Esophagus muscularis mucosa (tissue), 4 donors: ENCODE measurements at regions not wholly inside any gene's neighbourhood (a gene's known extent, or its start where the extent isn't known, plus 50 kb on each side); places are given as distances from the start of the nearest gene placed in this dataset.

Experiments
- EP300 ChIP-seq: sonication (generic); formaldehyde crosslinking; IDR thresholded peaks from one replicate; pipeline ENCODE4 v1.6.1; 2017; ENCODE audit warnings: antibody characterized with exemption
- POLR2A ChIP-seq: fragments of 450-650 bp; IDR thresholded peaks from one replicate; pipeline ENCODE4 v1.6.1; 2017; ENCODE audit warnings: antibody characterized with exemption, moderate library complexity, mild to moderate bottlenecking, low read depth
- POLR2AphosphoS5 ChIP-seq, 2 donors: sonication (generic); formaldehyde crosslinking; IDR thresholded peaks; one replicate each; pipeline ENCODE4 v1.6.1; 2017; ENCODE audit warnings: antibody characterized with exemption in 2 of 2
- TF ChIP-seq, protein P1 (sequence below), 3 experiments: fragments of 200-600 bp in 2 of 3; fragments of 450-650 bp in 1 of 3; sonication (generic) in 2 of 3; IDR thresholded peaks; one replicate each; pipeline ENCODE4 v1.5.1; 2017 to 2019; ENCODE audit warnings: antibody characterized with exemption in 3 of 3, mild to moderate bottlenecking in 2 of 3, moderate library complexity in 1 of 3

DNA sequence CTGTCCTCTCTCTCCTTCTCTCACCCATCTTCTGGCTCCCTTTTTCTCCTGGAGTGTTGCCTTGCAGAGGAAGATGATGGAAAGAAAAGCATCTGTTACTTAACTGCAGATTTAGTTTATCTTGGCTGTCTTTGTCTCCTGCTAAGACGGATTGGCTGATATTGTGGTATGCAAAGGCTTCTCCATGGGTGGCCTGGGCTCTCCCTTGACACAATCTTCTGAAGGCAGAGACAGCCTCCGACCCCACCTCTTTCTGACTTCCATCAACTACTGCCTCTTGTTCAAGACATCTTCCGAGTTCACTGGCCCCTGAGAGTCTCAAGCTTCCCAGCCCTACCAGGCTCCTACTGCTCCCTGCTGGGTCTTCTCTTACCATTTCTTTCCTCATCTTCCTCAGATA is 403.7 kb downstream of the LRRC70 start:
- TF ChIP-seq, protein P1, sequence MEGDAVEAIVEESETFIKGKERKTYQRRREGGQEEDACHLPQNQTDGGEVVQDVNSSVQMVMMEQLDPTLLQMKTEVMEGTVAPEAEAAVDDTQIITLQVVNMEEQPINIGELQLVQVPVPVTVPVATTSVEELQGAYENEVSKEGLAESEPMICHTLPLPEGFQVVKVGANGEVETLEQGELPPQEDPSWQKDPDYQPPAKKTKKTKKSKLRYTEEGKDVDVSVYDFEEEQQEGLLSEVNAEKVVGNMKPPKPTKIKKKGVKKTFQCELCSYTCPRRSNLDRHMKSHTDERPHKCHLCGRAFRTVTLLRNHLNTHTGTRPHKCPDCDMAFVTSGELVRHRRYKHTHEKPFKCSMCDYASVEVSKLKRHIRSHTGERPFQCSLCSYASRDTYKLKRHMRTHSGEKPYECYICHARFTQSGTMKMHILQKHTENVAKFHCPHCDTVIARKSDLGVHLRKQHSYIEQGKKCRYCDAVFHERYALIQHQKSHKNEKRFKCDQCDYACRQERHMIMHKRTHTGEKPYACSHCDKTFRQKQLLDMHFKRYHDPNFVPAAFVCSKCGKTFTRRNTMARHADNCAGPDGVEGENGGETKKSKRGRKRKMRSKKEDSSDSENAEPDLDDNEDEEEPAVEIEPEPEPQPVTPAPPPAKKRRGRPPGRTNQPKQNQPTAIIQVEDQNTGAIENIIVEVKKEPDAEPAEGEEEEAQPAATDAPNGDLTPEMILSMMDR (IDR thresholded peaks at IDR 0.05), result no peak
- TF ChIP-seq POLR2AphosphoS5 (IDR thresholded peaks at IDR 0.05) (no peak), POLR2A (no peak), EP300 (no peak)
